Omental fat pad (tissue), 3 donors: ENCODE measurements at regions not wholly inside any gene's neighbourhood (a gene's known extent, or its start where the extent isn't known, plus 50 kb on each side); places are given as distances from the start of the nearest gene placed in this dataset.

ENCODE experiments used
- ATAC-seq: fragments of 150-250 bp; one replicate; pipeline ENCODE4 v1.9.1; 2016; ENCODE audit warnings: mild to moderate bottlenecking, moderate library complexity; ENCODE audit not compliant: low FRiP score
- DNase-seq: peaks from one replicate; pipeline ENCODE4 v3.0.0-alpha.2; 2019; ENCODE audit warnings: low spot score
- CTCF ChIP-seq, 3 donors: fragments of 450-650 bp; IDR thresholded peaks; one replicate each; pipeline ENCODE4 v1.5.1; 2016 to 2017; ENCODE audit warnings: antibody characterized with exemption in 3 of 3, mild to moderate bottlenecking in 3 of 3, moderate library complexity in 2 of 3

- DNase-seq (no peak), ATAC-seq (no peak)
- TF ChIP-seq CTCF (IDR thresholded peaks at IDR 0.05), result no peak
Observed at GRCh38 chr14:83664389-83664788, 1865.6 kb upstream of the FLRT2 start.

GRCh38 chr14:83689265-83689664, 1840.7 kb upstream of the FLRT2 start:
- DNase-seq (no peak), ATAC-seq (no peak)
- TF ChIP-seq CTCF (IDR thresholded peaks at IDR 0.05), result no peak

GRCh38 chr14:83697099-83697498, 1832.8 kb upstream of the FLRT2 start:
- ATAC-seq (no peak), DNase-seq (no peak)

GRCh38 chr14:83702619-83703018, 1827.3 kb upstream of the FLRT2 start:
- ATAC-seq (no peak), DNase-seq (no peak)
- TF ChIP-seq CTCF (IDR thresholded peaks at IDR 0.05), result no peak

More at GRCh38 chr14:83697099-83697498, 1832.8 kb upstream of the FLRT2 start:
- TF ChIP-seq CTCF (IDR thresholded peaks at IDR 0.05), result no peak

- TF ChIP-seq CTCF (IDR thresholded peaks at IDR 0.05), result no peak
- ATAC-seq, result no peak
- DNase-seq, result no peak
Observed at GRCh38 chr14:83706231-83706954, 1823.6 kb upstream of the FLRT2 start.

- DNase-seq (no peak), ATAC-seq (no peak)
- TF ChIP-seq CTCF (IDR thresholded peaks at IDR 0.05), result no peak
Observed at GRCh38 chr14:83707056-83707455, 1822.9 kb upstream of the FLRT2 start.

- no peak for DNase-seq
- no peak for ATAC-seq
- no peak for TF ChIP-seq CTCF (IDR thresholded peaks at IDR 0.05)
Observed at GRCh38 chr14:83709116-83709515, 1820.8 kb upstream of the FLRT2 start.
